Transverse colon (tissue), 4 donors: ENCODE measurements at regions not wholly inside any gene's neighbourhood (a gene's known extent, or its start where the extent isn't known, plus 50 kb on each side); places are given as distances from the start of the nearest gene placed in this dataset.
"Not testable (repeated sequence)": the region's sequence is repeated elsewhere in the genome, so short reads cannot be mapped to it uniquely, and the experiment has no call there.

Source experiments
- DNase-seq: peaks from one replicate; pipeline ENCODE4 v3.0.0-alpha.2; 2019
- H3K27ac ChIP-seq, 4 donors: fragments of 200-600 bp; sonication (generic); 2 replicates each; pipeline ENCODE4 v1.5.1; 2016 to 2018; ENCODE audit warnings: inconsistent platforms in 4 of 4
- H3K27me3 ChIP-seq: fragments of 200-600 bp; sonication (generic); 2 replicates; pipeline ENCODE4 v1.5.1; 2017; ENCODE audit warnings: inconsistent platforms
- H3K36me3 ChIP-seq, 4 donors: fragments of 200-600 bp; sonication (generic); 2 replicates each; pipeline ENCODE4 v1.5.1; 2017 to 2019; ENCODE audit warnings: inconsistent platforms in 4 of 4
- H3K4me1 ChIP-seq, 4 donors: fragments of 200-600 bp; sonication (generic); 2 replicates each; pipeline ENCODE4 v1.5.1; 2017 to 2020; ENCODE audit warnings: inconsistent platforms in 4 of 4
- H3K4me3 ChIP-seq, 4 donors: fragments of 200-600 bp; sonication (generic); 1 replicate in 1 of 4; 2 replicates in 3 of 4; pipeline versions ENCODE4 v1.5.1 to v1.6.1; 2017 to 2019; ENCODE audit warnings: inconsistent platforms in 4 of 4
- H3K9me3 ChIP-seq, 2 donors: fragments of 200-600 bp; sonication (generic); 2 replicates each; pipeline ENCODE4 v1.5.1; 2017 to 2019; ENCODE audit warnings: inconsistent platforms in 2 of 2
- CTCF ChIP-seq, 5 experiments: fragments of 200-600 bp in 3 of 5; fragments of 450-650 bp in 2 of 5; sonication (generic) in 3 of 5; IDR thresholded peaks; 1 replicate in 2 of 5; 2 replicates in 3 of 5; pipeline ENCODE4 v1.5.1; 2016 to 2017; ENCODE audit warnings: antibody characterized with exemption in 5 of 5, inconsistent platforms in 3 of 5, mild to moderate bottlenecking in 2 of 5, moderate library complexity in 1 of 5
- EP300 ChIP-seq: sonication (generic); formaldehyde crosslinking; IDR thresholded peaks from one replicate; pipeline ENCODE4 v1.6.1; 2017; ENCODE audit warnings: antibody characterized with exemption, low read depth
- POLR2A ChIP-seq: fragments of 450-650 bp; IDR thresholded peaks from one replicate; pipeline ENCODE4 v1.6.1; 2016; ENCODE audit warnings: antibody characterized with exemption, mild to moderate bottlenecking, moderate library complexity
- POLR2AphosphoS5 ChIP-seq, 3 donors: sonication (generic); formaldehyde crosslinking; IDR thresholded peaks; one replicate each; pipeline ENCODE4 v1.6.1; 2016; ENCODE audit warnings: antibody characterized with exemption in 3 of 3
- WGBS, 2 donors: methylation state at CpG; one replicate each; pipeline ENCODE4 v1.1.5; 2018; ENCODE audit warnings: low coverage in 1 of 2; 5-methylcytosine and 5-hydroxymethylcytosine counted together
- in situ Hi-C, 4 donors: fragments of 200-750 bp; cut with MboI; loops; one replicate each; pipeline versions ENCODE4 v1.15.0 to v1.15.1; 2017; ENCODE audit warnings: low sequenced_read_pairs in 3 of 4, low pct_ligation_motif_present in 1 of 4, low pct_unique_long_range_greater_than_20kb in 1 of 4
- intact Hi-C: fragments of 100-400 bp; cut with DNase I; formaldehyde crosslinking; loops from one replicate; pipeline ENCODE4 v1.15.1; 2023; ENCODE audit warnings: low total_unique reads

GRCh38 chr3:166986000-166986399 is 394.1 kb downstream of the ZBBX start:
- H3K36me3 ChIP-seq = no peaks in the 10 kb centered on the region
- TF ChIP-seq POLR2AphosphoS5 (IDR thresholded peaks at IDR 0.05) (no peak), CTCF (IDR thresholded peaks at IDR 0.05) (no peak), EP300 (no peak), POLR2A (no peak)
- H3K9me3 ChIP-seq = no peaks in the 10 kb centered on the region
- H3K4me3 ChIP-seq = no peak overlapping the region
- H3K4me1 ChIP-seq = no peaks in the 10 kb centered on the region
- in situ Hi-C loops (no loop called here), intact Hi-C loops (no loop called here)
- no peak overlapping the region for H3K27ac ChIP-seq
- no peak for DNase-seq
- no peaks in the 10 kb centered on the region for H3K27me3 ChIP-seq

GRCh38 chr3:166975796-166976195 is 404.3 kb downstream of the ZBBX start:
- H3K36me3 ChIP-seq, H3K27ac ChIP-seq, intact Hi-C loops, DNase-seq, H3K9me3 ChIP-seq, H3K4me1 ChIP-seq, H3K4me3 ChIP-seq, H3K27me3 ChIP-seq, in situ Hi-C loops: not testable (repeated sequence)
- WGBS, 2 donors = 90% methylated on average over 36 of the region's 36 CpGs; no CpG with 5 or more reads in 1 of the 2 donors

GRCh38 chr3:166967714-166968113 is 412.4 kb downstream of the ZBBX start:
- H3K9me3 ChIP-seq = peaks cover 0 to 22% of the 10 kb centered on the region in 2 donors
- in situ Hi-C loops, H3K4me1 ChIP-seq, H3K4me3 ChIP-seq, H3K27me3 ChIP-seq, DNase-seq, H3K36me3 ChIP-seq, intact Hi-C loops, H3K27ac ChIP-seq: not testable (repeated sequence)
- WGBS, 2 donors = 90 to 93% methylated on average over 7 to 8 of the region's 8 CpGs

- TF ChIP-seq CTCF (IDR thresholded peaks at IDR 0.05) (no peak), EP300 (no peak), POLR2AphosphoS5 (IDR thresholded peaks at IDR 0.05) (no peak), POLR2A (no peak)
- no peak overlapping the region for H3K4me3 ChIP-seq
- H3K36me3 ChIP-seq = no peaks in the 10 kb centered on the region
- intact Hi-C loops (no loop called here), in situ Hi-C loops (no loop called here)
- 40 to 53% methylated on average over 2 of the region's 2 CpGs for WGBS, 2 donors
- no peak for DNase-seq
- H3K27me3 ChIP-seq = no peaks in the 10 kb centered on the region
- H3K27ac ChIP-seq = no peak overlapping the region
- H3K4me1 ChIP-seq = no peaks in the 10 kb centered on the region
- H3K9me3 ChIP-seq = peaks cover 0 to 14% of the 10 kb centered on the region in 2 donors
Measured at GRCh38 chr3:166962911-166963310, 417.2 kb downstream of the ZBBX start.

GRCh38 chr3:166957121-166957520 is 423.0 kb downstream of the ZBBX start:
- DNase-seq = no peak
- intact Hi-C loops = no loop called here
- Histone ChIP-seq H3K9me3 (peaks cover 0 to 15% of the 10 kb centered on the region in 2 donors), H3K4me1 (no peaks in the 10 kb centered on the region), H3K36me3 (no peaks in the 10 kb centered on the region), H3K27ac (no peak overlapping the region), H3K27me3 (no peaks in the 10 kb centered on the region), H3K4me3 (no peak overlapping the region)
- no peak for TF ChIP-seq POLR2A
- TF ChIP-seq CTCF (IDR thresholded peaks at IDR 0.05) = no peak
- no peak for TF ChIP-seq EP300
- no peak for TF ChIP-seq POLR2AphosphoS5 (IDR thresholded peaks at IDR 0.05)
- WGBS, 2 donors = 84 to 85% methylated on average over 3 of the region's 3 CpGs
- in situ Hi-C loops = no loop called here
